Nephron progenitor cell (in vitro differentiated cells): ENCODE measurements at regions not wholly inside any gene's neighbourhood (a gene's known extent, or its start where the extent isn't known, plus 50 kb on each side); places are given as distances from the start of the nearest gene placed in this dataset.
"Not testable (repeated sequence)": the region's sequence is repeated elsewhere in the genome, so short reads cannot be mapped to it uniquely, and the experiment has no call there.

Experiments used
- DNase-seq: peaks from one replicate; pipeline ENCODE4 v3.0.0; 2021
- H3K27ac Mint-ChIP-seq: 2 replicates; pipeline ENCODE4 v1.8.0; 2021; ENCODE audit warnings: mild to moderate bottlenecking, moderate library complexity, mixed read lengths
- H3K27me3 Mint-ChIP-seq: 2 replicates; pipeline ENCODE4 v1.8.0; 2021; ENCODE audit warnings: mild to moderate bottlenecking, low read depth, mixed read lengths; ENCODE audit not compliant: poor library complexity
- H3K36me3 Mint-ChIP-seq: 2 replicates; pipeline ENCODE4 v1.8.0; 2021; ENCODE audit warnings: low read depth, mixed read lengths
- H3K4me1 Mint-ChIP-seq: 2 replicates; pipeline ENCODE4 v1.8.0; 2021; ENCODE audit warnings: mixed read lengths
- H3K4me3 Mint-ChIP-seq: 2 replicates; pipeline ENCODE4 v1.8.0; 2021; ENCODE audit warnings: mild to moderate bottlenecking, moderate library complexity, mixed read lengths
- H3K9me3 Mint-ChIP-seq: 2 replicates; pipeline ENCODE4 v1.8.0; 2021; ENCODE audit warnings: mild to moderate bottlenecking, moderate library complexity, mixed read lengths
- TF ChIP-seq, protein P1 (sequence below): fragments of 200-600 bp; sonication (generic); IDR thresholded peaks from 2 replicates; pipeline ENCODE4 v1.5.0; 2021; ENCODE audit warnings: antibody characterized with exemption

DNA sequence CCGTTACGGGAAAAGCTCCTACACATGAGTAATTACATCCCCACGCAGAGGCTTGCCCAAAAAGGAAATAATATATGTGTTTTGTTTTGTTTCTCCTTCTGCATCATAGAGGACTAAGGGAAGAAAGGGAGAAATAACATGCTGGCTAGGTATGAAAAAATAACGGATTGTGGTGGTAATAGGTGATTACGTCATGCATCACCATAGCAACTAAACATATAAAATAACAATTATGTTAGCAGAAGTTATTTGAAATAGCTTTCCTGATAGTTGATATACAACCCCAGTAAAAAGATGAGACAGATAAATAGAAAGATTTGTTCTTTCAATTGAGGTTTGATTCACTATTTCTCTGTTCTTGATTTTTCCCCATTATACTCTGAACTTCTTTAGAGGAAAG, 518.0 kb downstream of the ZNF516 start:
- Mint-ChIP-seq H3K27ac (no peak overlapping the region), H3K4me3 (no peak overlapping the region), H3K36me3 (no peaks in the 10 kb centered on the region), H3K27me3 (peaks cover 2% of the 10 kb centered on the region), H3K9me3 (no peaks in the 10 kb centered on the region), H3K4me1 (no peaks in the 10 kb centered on the region)
- TF ChIP-seq, protein P1, sequence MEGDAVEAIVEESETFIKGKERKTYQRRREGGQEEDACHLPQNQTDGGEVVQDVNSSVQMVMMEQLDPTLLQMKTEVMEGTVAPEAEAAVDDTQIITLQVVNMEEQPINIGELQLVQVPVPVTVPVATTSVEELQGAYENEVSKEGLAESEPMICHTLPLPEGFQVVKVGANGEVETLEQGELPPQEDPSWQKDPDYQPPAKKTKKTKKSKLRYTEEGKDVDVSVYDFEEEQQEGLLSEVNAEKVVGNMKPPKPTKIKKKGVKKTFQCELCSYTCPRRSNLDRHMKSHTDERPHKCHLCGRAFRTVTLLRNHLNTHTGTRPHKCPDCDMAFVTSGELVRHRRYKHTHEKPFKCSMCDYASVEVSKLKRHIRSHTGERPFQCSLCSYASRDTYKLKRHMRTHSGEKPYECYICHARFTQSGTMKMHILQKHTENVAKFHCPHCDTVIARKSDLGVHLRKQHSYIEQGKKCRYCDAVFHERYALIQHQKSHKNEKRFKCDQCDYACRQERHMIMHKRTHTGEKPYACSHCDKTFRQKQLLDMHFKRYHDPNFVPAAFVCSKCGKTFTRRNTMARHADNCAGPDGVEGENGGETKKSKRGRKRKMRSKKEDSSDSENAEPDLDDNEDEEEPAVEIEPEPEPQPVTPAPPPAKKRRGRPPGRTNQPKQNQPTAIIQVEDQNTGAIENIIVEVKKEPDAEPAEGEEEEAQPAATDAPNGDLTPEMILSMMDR, result no peak
- no peak for DNase-seq

DNA sequence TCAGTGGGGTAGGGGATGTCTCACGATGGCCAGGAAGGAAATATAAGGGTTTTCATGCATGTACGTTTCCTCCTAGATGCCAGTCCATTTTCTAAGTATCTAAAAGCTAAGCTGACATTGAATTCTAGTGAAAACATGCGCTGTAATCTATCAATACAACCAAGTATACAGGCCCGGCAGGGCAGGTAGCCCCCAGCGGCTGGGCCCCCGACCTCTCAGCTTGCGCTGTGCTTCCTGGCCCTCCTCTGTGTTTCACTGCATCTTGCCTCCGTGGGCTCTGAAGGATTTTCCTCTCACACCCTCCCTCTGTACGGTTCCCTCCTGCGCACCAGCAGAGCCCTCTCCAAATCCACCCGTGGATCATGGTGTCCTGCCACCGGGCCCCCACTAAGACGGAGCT, 524.8 kb downstream of the ZNF516 start:
- no peak overlapping the region for H3K27ac Mint-ChIP-seq
- no peak overlapping the region for H3K4me3 Mint-ChIP-seq
- no peaks in the 10 kb centered on the region for H3K9me3 Mint-ChIP-seq
- TF ChIP-seq, protein P1, result no peak
- DNase-seq, result no peak
- no peaks in the 10 kb centered on the region for H3K36me3 Mint-ChIP-seq
- peaks cover 4% of the 10 kb centered on the region for H3K27me3 Mint-ChIP-seq
- no peaks in the 10 kb centered on the region for H3K4me1 Mint-ChIP-seq

- no peak for DNase-seq
- no peaks in the 10 kb centered on the region for H3K9me3 Mint-ChIP-seq
- H3K36me3 Mint-ChIP-seq, result no peaks in the 10 kb centered on the region
These were observed 528.6 kb downstream of the ZNF516 start for GRCh38 chr18:75966431-75966830.

DNA sequence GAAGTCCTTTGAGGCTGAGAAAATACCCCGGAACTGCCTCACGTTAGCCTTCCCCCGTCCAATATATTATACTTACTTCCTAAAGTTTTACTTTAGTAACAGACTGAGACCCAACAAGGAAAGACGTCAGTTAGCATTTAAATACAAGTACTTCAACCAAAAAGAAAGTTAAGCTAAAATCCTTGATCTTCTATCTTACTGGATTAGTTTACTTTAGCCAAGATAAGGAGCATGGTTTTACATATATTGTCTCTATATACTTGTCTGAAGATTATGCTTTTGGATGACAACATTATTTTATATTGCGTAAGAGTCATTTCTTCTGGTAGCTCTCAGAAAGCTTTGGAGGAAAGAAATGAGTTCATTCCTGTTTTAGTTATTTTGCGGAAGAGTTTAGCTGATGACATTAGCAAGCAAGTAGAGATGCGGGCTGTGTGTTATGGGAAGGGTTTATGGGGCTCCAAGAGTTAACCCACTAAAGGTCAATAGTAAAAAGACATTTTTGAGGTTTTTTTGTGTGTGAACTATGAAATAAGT, 532.9 kb downstream of the ZNF516 start:
- H3K27ac Mint-ChIP-seq, result no peak overlapping the region
- no peaks in the 10 kb centered on the region for H3K4me1 Mint-ChIP-seq
- H3K27me3 Mint-ChIP-seq, result peaks cover 4% of the 10 kb centered on the region
- no peak overlapping the region for H3K4me3 Mint-ChIP-seq
- H3K9me3 Mint-ChIP-seq, result peaks cover 13% of the 10 kb centered on the region
- TF ChIP-seq, protein P1, result no peak
- no peak for DNase-seq
- H3K36me3 Mint-ChIP-seq, result no peaks in the 10 kb centered on the region

More at GRCh38 chr18:75966431-75966830, 528.6 kb downstream of the ZNF516 start:
- Mint-ChIP-seq H3K27me3 (peaks cover 4% of the 10 kb centered on the region), H3K4me3 (no peak overlapping the region), H3K4me1 (no peaks in the 10 kb centered on the region), H3K27ac (no peak overlapping the region)
- TF ChIP-seq, protein P1, result no peak

GRCh38 chr18:75960356-75960755, 532.9 kb upstream of the SMIM21 start:
- H3K27me3 Mint-ChIP-seq, H3K27ac Mint-ChIP-seq, DNase-seq, H3K36me3 Mint-ChIP-seq, H3K4me3 Mint-ChIP-seq, H3K4me1 Mint-ChIP-seq: not testable (repeated sequence)
- H3K9me3 Mint-ChIP-seq, result peaks cover 18% of the 10 kb centered on the region

- H3K27ac Mint-ChIP-seq, result no peak overlapping the region
These were observed 531.6 kb upstream of the SMIM21 start for GRCh38 chr18:75959150-75959549.

More at GRCh38 chr18:75959150-75959549, 531.6 kb upstream of the SMIM21 start:
- Mint-ChIP-seq H3K4me3 (no peak overlapping the region), H3K4me1 (no peaks in the 10 kb centered on the region), H3K36me3 (no peaks in the 10 kb centered on the region), H3K9me3 (peaks cover 24% of the 10 kb centered on the region), H3K27me3 (peaks cover 4% of the 10 kb centered on the region)
- TF ChIP-seq, protein P1, result no peak
- no peak for DNase-seq
